CD4-positive, alpha-beta T cell treated with Interleukin-1 beta for 1 hour (primary cell): ENCODE measurements at regions not wholly inside any gene's neighbourhood (a gene's known extent, or its start where the extent isn't known, plus 50 kb on each side); places are given as distances from the start of the nearest gene placed in this dataset.

Source experiments
- DNase-seq, 2 donors: peaks; one replicate each; pipeline ENCODE4 v3.0.0-alpha.2; 2020 to 2022

GRCh38 chr19:5392486-5392885 is 51.9 kb upstream of the PTPRS start:
- no peak for DNase-seq

DNA sequence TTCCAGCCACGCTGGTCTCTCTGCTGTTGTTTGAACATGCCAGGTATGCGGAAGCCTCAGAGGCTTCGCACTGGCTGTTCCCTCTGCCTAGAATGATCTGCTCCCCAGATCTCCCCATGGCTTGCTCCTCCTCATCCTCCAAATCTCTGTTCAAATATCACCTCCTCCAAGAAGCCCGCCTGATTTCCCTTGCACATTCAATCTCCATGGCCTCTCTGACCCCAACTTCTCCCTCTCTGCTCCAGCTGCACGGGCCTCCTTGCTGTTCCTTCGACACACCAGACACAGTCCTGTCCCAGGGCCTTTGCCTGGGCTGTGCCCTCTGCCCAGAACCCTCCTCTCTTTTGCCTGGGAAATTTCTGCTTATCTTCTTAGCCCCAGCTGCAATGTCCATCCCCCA is 52.5 kb upstream of the PTPRS start:
- no peak for DNase-seq

GRCh38 chr19:5394551-5395505 is 54.2 kb upstream of the PTPRS start:
- no peak for DNase-seq

- DNase-seq = no peak
These were observed 54.9 kb upstream of the PTPRS start for GRCh38 chr19:5395556-5395955.

GRCh38 chr19:5396096-5396939 is 55.7 kb upstream of the PTPRS start:
- DNase-seq = no peak

DNA sequence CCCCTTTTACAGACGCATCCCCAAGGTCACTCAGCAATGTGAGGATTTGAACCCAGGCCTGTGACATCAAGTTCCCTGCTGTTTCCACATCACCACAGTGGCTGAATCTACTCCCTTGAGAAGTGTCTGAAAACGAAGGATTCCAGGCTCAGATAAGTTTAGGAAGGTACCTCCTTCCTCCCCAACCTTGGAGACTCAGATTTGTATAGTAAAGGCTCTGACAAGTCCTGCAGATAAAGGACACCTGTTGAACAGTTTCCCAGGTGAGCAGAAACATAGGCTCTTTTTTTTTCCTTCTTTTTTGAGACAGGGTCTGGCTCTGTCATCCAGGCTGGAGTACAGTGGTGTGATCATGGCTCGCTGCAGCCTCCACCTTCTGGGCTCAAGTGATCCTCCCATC is 56.4 kb upstream of the PTPRS start:
- no peak for DNase-seq

DNA sequence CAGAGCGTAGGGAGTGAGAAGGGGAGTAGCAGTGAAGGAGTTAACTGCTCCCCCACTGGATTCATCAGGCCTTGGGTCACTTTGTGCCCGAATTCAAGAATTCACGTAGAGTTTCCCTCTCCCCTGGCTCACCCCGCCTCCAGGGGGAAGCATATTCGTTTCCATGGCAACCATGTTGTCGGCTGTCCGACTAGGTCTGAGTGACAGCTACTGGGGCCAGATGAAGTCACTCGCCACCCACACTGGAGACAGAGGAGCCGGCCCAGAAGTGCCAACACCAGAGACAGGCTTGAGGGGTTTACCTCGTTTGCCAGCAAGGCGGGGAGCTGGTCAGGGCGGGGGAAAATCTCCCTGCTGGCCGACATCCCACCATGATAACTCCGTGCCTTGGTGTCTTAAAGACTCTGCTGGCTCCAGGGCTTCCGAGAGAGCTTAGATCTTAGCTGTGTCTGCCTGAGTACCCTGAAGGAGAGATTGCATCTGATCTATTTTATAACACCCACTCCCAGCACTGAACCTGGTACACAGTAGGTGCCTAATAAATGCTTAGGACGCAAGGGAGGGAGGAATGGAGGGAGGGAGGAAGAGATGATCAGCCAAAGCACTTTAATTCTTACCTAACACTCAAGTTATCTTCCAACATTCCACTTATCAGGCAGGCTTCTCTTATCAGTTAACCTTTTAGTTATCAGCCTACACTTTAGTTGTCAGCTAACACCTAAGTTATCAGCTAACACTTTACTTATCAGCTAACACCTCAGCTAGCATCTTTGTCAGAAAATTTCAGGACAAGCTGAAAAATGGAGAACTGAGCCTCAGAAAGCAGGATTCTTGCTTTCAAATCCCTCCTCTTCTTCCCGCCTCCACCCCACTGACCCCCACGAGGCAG is 57.2 kb upstream of the ZNRF4 start:
- no peak for DNase-seq

GRCh38 chr19:5398693-5399057 is 56.5 kb upstream of the ZNRF4 start:
- no peak for DNase-seq

GRCh38 chr19:5403968-5404640 is 51.1 kb upstream of the ZNRF4 start:
- DNase-seq = peak; percentile 12 to 30
